DND-41 (cell line): ENCODE measurements at regions not wholly inside any gene's neighbourhood (a gene's known extent, or its start where the extent isn't known, plus 50 kb on each side); places are given as distances from the start of the nearest gene placed in this dataset.

Experiments used
- EZH2 ChIP-seq: IDR thresholded peaks from 3 replicates; pipeline ENCODE4 v1.6.1; 2012; ENCODE audit warnings: borderline replicate concordance, low read depth, mild to moderate bottlenecking, moderate library complexity, low read length, inconsistent platforms; ENCODE audit not compliant: severe bottlenecking
- TF ChIP-seq, protein P1 (sequence below): IDR thresholded peaks from 2 replicates; pipeline ENCODE4 v1.5.1; 2012; ENCODE audit warnings: borderline replicate concordance, low read length, moderate library complexity, mild to moderate bottlenecking; ENCODE audit not compliant: poor library complexity, severe bottlenecking; ENCODE audit errors: extremely low read depth

DNA sequence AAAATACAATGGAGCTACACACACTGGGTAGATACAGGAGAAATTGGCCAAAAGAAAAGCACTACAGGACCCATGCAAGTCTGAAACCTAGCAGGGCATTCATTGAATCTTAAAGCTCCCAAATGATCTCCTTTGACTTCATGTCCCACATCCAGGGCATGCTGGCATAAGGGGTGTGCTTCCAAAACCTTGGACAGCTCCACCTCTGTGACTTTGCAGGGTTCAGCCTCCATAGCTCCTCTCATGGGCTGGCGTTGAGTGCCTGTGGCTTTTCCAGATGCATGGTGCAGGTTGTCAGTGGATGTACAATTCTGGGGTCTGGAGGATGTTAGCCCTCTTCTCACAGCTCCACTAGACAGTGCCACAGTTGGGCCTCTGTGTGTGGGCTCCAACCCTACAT, 626.3 kb upstream of the POT1 start:
- TF ChIP-seq, protein P1, sequence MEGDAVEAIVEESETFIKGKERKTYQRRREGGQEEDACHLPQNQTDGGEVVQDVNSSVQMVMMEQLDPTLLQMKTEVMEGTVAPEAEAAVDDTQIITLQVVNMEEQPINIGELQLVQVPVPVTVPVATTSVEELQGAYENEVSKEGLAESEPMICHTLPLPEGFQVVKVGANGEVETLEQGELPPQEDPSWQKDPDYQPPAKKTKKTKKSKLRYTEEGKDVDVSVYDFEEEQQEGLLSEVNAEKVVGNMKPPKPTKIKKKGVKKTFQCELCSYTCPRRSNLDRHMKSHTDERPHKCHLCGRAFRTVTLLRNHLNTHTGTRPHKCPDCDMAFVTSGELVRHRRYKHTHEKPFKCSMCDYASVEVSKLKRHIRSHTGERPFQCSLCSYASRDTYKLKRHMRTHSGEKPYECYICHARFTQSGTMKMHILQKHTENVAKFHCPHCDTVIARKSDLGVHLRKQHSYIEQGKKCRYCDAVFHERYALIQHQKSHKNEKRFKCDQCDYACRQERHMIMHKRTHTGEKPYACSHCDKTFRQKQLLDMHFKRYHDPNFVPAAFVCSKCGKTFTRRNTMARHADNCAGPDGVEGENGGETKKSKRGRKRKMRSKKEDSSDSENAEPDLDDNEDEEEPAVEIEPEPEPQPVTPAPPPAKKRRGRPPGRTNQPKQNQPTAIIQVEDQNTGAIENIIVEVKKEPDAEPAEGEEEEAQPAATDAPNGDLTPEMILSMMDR: no peak
- no peak for TF ChIP-seq EZH2
